SW 1271 (cell line): ENCODE measurements at regions not wholly inside any gene's neighbourhood (a gene's known extent, or its start where the extent isn't known, plus 50 kb on each side); places are given as distances from the start of the nearest gene placed in this dataset.
"Not testable (repeated sequence)": the region's sequence is repeated elsewhere in the genome, so short reads cannot be mapped to it uniquely, and the experiment has no call there.

ENCODE experiments used
- DNase-seq, 2 experiments: peaks; one replicate each; lab custom pipeline; 2025; lab: John Stamatoyannopoulos, UW

DNA sequence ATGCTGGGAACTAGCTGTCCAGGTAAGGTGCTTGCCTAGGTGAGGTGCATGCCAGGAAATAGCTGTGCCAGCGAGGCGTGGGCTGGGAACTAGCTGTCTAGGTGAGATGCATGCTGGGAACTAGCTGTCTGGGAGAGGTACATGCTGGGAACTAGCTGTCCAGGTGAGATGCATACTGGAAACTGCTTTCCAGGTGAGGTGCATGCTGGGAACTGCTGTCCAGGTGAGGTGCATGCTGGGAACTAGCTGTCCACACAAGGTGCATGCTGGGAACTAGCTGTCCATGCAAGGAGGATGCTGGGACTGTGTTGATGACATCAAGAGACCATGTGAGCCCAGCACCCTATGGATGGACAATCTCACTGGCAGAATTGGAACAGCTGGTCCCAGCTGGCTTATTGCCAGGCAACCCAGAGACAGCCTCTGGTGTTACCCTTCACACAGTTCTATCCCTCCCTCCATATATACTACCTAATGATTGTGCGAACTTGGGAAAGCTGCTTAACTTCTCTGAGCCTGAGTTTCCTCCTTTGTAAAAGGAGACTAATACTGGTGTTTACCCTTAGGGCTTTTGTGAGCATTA is 479.9 kb upstream of the RBFOX1 start:
- no peak for DNase-seq

DNA sequence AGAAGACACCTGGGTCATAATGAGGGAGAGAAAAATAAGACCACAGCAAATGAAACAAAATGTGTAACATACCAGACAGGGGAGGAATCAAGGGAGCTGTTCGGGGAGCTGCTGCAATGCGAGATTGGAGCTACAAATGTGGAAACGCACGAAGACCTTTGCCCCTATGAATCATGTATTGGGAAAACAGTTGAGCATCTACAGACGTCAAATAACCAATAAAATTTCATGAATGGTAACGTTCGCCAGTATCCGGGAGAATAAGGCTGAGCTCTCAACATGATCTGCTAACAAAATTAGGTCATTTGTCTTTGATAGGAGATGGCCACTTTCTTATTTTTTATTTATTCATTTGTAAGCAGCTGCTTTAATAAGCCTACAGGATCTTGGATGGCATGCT is 486.2 kb upstream of the RBFOX1 start:
- no peak for DNase-seq

DNA sequence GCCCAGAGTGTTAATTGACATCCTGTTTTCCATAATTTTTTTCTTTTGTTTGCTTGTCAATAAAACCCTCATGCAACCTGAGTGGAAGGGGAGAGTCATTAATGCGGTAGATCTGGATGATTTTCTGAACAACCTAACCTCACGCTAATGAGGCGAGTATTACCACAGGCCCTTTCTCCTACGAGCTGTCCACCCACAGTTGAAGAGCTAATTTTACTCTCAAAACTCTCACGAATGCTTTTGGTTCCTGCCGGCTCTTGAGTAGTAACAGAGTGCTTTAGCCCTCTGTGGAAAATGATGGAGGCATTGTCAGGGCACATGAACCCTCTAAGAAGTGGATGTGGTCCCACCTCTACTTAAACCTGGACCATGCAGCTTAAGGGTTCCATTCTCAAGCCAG is 491.3 kb upstream of the RBFOX1 start:
- no peak for DNase-seq

DNA sequence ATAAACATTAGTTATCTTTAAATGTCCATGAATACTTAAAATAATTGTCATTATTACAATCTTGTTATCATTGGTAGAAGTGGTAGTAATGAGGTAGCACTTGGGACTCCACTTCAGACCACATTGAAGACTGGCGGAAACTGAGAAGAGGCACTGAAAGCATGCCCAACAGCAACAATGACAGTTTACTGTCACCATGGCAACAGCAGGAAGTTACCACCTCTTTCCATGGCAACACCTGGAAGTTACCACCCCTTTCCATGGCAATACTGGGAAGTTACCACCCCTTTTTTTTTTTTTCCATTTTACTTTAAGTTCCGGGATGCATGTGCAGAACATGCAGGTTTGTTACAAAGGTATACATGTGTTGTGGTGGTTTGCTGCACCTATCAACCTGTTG is 494.9 kb upstream of the RBFOX1 start:
- no peak for DNase-seq

GRCh38 chr16:6836766-6837165 is 495.9 kb upstream of the RBFOX1 start:
- no peak for DNase-seq

- no peak for DNase-seq
Measured at GRCh38 chr16:6835941-6836340, 496.7 kb upstream of the RBFOX1 start.

GRCh38 chr16:6835516-6835915 is 497.1 kb upstream of the RBFOX1 start:
- no peak for DNase-seq

- no peak for DNase-seq
Measured at GRCh38 chr16:6828690-6829089, 504.0 kb upstream of the RBFOX1 start.

- no peak for DNase-seq
Measured at GRCh38 chr16:6827931-6828330, 504.7 kb upstream of the RBFOX1 start.

GRCh38 chr16:6827267-6827666 is 505.4 kb upstream of the RBFOX1 start:
- DNase-seq: no peak

GRCh38 chr16:6822041-6822440 is 510.6 kb upstream of the RBFOX1 start:
- DNase-seq: no peak

DNA sequence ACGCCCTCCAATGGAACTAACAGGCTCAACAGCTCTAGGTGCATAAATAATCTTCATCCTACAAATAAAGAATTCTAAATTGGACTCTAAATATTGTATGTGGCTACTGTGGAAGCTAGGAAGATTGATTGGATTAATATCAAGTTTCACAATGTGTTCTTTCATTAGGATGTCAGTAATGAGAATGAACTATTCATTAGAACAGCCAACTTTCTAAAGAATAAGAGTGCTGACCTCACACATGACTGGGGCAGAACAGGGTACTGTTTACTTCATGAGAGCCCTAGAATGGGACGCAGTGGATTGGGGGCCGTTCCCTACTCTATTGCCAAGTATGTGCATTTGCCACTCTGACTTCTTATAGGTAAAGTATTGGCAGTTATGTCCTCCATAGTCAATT is 528.2 kb upstream of the RBFOX1 start:
- DNase-seq: no peak

DNA sequence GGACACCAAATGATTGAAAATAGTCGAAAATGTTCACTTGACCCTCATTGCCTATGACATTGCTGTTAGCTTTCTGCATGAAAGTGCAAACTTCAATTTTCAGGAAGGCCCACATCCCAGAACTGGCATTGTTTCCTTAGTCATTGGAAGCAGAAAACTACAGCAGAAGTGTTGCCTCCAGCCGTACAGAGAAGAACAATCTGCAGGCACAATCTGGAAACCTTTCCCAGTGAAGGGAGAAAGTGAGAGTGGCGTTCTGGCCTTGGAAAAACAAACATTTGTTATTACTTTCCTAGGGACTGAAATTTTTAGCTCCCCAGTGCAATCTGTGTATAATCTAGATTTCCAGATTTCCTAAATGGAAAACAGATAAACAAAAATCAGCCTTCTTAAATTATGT is 529.5 kb upstream of the RBFOX1 start:
- no peak for DNase-seq

GRCh38 chr16:6797223-6797622 is 535.4 kb upstream of the RBFOX1 start:
- no peak for DNase-seq

DNA sequence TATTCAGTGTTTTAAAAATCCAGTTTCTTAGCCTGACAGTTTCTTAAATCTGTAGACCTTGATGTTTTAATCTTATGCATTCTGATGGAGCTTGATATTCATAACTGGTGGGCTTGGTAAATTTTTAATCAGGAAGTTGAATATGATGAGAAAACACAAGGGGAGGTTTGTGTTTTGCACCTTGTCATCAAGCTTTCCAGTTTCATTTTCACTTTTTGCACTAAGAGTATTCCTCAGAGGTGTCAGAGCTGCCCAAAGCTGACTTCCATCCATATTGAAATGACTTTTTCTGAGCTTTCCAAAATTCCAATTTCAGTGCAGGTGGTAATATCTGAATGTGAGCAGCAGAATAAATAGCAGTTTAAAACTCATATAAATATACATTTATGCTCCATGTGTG is 555.0 kb upstream of the RBFOX1 start:
- no peak for DNase-seq

- no peak for DNase-seq
Measured at GRCh38 chr16:6775712-6776111, 556.9 kb upstream of the RBFOX1 start.

- DNase-seq: no peak
Measured at GRCh38 chr16:6771956-6772355, 560.7 kb upstream of the RBFOX1 start.

DNA sequence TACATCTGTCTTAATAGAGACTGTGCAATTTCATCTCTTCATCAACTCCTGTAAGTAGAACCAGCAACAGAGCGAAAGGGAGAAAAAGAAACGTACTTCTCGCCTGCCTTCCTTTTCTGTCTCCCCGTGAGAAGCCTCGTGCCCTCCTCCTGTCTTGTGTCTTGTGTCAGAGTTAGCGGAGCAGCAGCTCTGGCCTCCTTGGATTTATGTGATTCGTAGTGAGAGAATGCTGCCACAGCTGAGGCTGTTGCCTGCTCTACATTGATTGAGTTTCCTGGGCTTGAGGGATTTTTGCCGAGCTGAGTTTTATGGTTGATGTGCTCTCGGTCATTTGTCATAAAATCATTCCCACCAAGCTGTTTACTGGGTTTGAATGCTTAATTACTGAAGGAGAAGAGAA is 579.1 kb upstream of the RBFOX1 start:
- DNase-seq: no peak

- no peak for DNase-seq
Measured at GRCh38 chr16:6751191-6751590, 581.5 kb upstream of the RBFOX1 start.

DNA sequence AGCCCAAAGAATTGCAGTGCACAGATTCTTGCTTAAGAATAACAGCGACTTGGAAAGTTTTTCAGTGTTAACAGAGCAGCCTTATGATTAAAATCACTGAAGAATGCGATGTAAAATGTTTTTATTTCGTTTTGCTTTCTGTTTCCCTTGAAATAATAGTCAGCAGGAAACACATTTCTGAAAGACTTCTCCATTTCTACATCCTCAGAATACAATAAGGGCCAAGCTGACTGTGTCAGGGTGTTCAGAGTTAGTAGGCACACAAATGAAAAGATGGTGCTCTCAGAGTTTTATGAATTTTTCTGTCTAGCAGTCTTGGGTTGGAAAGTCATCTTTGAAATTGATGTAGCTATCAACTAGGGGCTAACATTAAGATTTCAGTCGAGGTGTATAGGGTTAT is 582.9 kb upstream of the RBFOX1 start:
- no peak for DNase-seq

GRCh38 chr16:6736302-6736701 is 596.3 kb upstream of the RBFOX1 start:
- not testable (repeated sequence) for DNase-seq

GRCh38 chr16:6735631-6736030 is 597.0 kb upstream of the RBFOX1 start:
- DNase-seq: no peak

DNA sequence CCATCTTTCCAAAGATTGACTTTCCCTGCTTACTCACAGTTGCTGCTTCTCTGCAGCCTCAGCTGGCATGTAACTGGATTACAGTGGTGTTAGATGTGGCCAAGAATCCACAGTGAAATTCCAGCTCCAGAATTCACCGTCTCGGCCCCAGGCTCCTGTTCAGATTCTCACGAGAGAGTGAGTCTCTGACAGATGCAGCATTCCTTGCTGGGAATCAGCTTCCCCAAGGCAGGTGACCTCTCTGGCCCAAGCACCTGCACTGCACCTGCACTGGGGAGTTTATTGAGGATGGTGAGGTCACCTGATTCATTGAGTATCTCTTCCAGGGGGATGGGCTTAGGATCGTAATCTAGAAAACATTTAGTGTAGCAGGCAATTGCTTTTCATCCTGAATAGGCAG is 600.5 kb upstream of the RBFOX1 start:
- DNase-seq: no peak

GRCh38 chr16:6728381-6728780 is 604.3 kb upstream of the RBFOX1 start:
- DNase-seq: no peak

DNA sequence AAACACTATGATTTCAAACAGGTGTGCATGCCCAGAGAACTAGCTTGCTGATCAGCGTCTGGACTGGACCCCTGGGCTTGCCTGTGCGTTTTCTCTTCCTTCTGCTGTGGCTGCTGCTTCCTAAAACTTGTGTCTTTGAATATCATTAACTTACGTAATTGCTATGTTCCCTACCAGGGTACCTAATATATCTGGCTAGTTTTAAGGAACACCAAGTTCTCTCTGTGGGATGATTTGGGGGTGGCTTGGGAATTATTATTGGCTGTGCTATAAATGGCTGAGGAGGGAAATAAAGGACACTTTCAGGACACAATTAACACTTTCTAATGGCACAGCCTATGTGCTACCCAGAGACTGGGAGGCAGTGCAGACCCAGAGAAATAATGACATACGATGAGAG is 606.0 kb upstream of the RBFOX1 start:
- DNase-seq: no peak
